Astrocyte of the spinal cord (primary cell): ENCODE measurements at regions not wholly inside any gene's neighbourhood (a gene's known extent, or its start where the extent isn't known, plus 50 kb on each side); places are given as distances from the start of the nearest gene placed in this dataset.

Source experiments
- DNase-seq: peaks from one replicate; pipeline ENCODE4 v3.0.0; 2011; ENCODE audit warnings: low read depth, low spot score
- H3K4me3 ChIP-seq: 2 replicates; pipeline ENCODE4 v1.5.1; 2011; ENCODE audit warnings: low read depth, mild to moderate bottlenecking, low read length, moderate library complexity
- CTCF ChIP-seq: IDR thresholded peaks from 2 replicates; pipeline ENCODE4 v1.5.1; 2012; ENCODE audit warnings: low read depth, mild to moderate bottlenecking, low read length, inconsistent platforms
- in situ Hi-C: cut with HindIII; loops from 2 replicates; pipeline ENCODE4 v1.10.0; 2017; ENCODE audit warnings: low sequenced_read_pairs

- DNase-seq, result no peak
- in situ Hi-C loops, result no loop called here
- no peak overlapping the region for H3K4me3 ChIP-seq
- TF ChIP-seq CTCF, result no peak
Measured at GRCh38 chr4:28918871-28919270, 1801.3 kb upstream of the PCDH7 start.

- no peak overlapping the region for H3K4me3 ChIP-seq
- TF ChIP-seq CTCF, result no peak
- in situ Hi-C loops, result no loop called here
- peak; percentile 2 for DNase-seq
Measured at GRCh38 chr4:28921886-28922285, 1798.3 kb upstream of the PCDH7 start.

GRCh38 chr4:28926156-28926555 lies 1794.0 kb upstream of the PCDH7 start:
- TF ChIP-seq CTCF, result no peak
- in situ Hi-C loops, result no loop called here
- H3K4me3 ChIP-seq, result no peak overlapping the region
- no peak for DNase-seq

GRCh38 chr4:28942631-28943030 lies 1777.5 kb upstream of the PCDH7 start:
- in situ Hi-C loops, result no loop called here
- no peak overlapping the region for H3K4me3 ChIP-seq

GRCh38 chr4:28947374-28947773 lies 1772.8 kb upstream of the PCDH7 start:
- DNase-seq, result no peak
- H3K4me3 ChIP-seq, result no peak overlapping the region
- in situ Hi-C loops, result no loop called here
- TF ChIP-seq CTCF, result no peak

More at GRCh38 chr4:28942631-28943030, 1777.5 kb upstream of the PCDH7 start:
- no peak for TF ChIP-seq CTCF
- DNase-seq, result no peak

- H3K4me3 ChIP-seq, result no peak overlapping the region
- in situ Hi-C loops, result no loop called here
- DNase-seq, result no peak
- TF ChIP-seq CTCF, result no peak
Measured at GRCh38 chr4:28948501-28948900, 1771.7 kb upstream of the PCDH7 start.

GRCh38 chr4:28966982-28967381 lies 1753.2 kb upstream of the PCDH7 start:
- in situ Hi-C loops, result no loop called here
- TF ChIP-seq CTCF, result no peak
- peak; percentile 50 for DNase-seq
- H3K4me3 ChIP-seq, result no peak overlapping the region
